ENCODE measurements at regions not wholly inside any gene's neighbourhood (a gene's known extent, or its start where the extent isn't known, plus 50 kb on each side); places are given as distances from the start of the nearest gene placed in this dataset.

- Histone ChIP-seq H2AFZ (ENCODE audit: low read depth, low read length) (no peak overlapping the region), H3K4me1 (ENCODE audit: control insufficient read depth, extremely low read depth, insufficient read depth, low read length) (no peaks in the 10 kb centered on the region), H3K27me3 (ENCODE audit: control insufficient read depth in 2 of 2, insufficient read depth in 2 of 2, low read length in 2 of 2) (no peaks in the 10 kb centered on the region), H3K79me2 (ENCODE audit: control insufficient read depth, insufficient read depth, low read length) (no peaks in the 10 kb centered on the region), H3K9me3 (replicated peaks; ENCODE audit: control insufficient read depth, insufficient read depth, low read length) (no peaks in the 10 kb centered on the region), H3K4me2 (ENCODE audit: insufficient read depth, low read length) (no peak overlapping the region), H3K9ac (replicated peaks; ENCODE audit: extremely low read depth, insufficient read depth, low read length) (no peak overlapping the region), H3K27ac (ENCODE audit: insufficient read depth, low read depth, low read length) (no peak overlapping the region), H3K9me1 (replicated peaks; ENCODE audit: control insufficient read depth, extremely low read depth, insufficient read depth, low read length) (no peaks in the 10 kb centered on the region), H3K36me3 (ENCODE audit: control insufficient read depth in 2 of 2, extremely low read depth in 1 of 2, insufficient read depth in 2 of 2, low read length in 2 of 2) (no peaks in the 10 kb centered on the region), H3K4me3 (replicated peaks in 1 of 3; ENCODE audit: insufficient read depth in 1 of 3, low read depth in 1 of 3, low read length in 3 of 3) (no peak overlapping the region), H4K20me1 (replicated peaks; ENCODE audit: control insufficient read depth, extremely low read depth, insufficient read depth, low read length) (no peaks in the 10 kb centered on the region)
- FAIRE-seq (no peak), DNase-seq (ENCODE audit: low read depth, low spot score) (no peak)
- intact Hi-C loops (cut with micrococcal nuclease) (no loop called here), dilution Hi-C loops (cut with MboI; ENCODE audit: extremely low pct_ligation_motif_present, low sequenced_read_pairs) (no loop called here)
- ChIA-PET CTCF (interaction anchor here (1.9 kb wide), 1 partner anchor 227 kb away, joined by 6 read pairs; no protein-coding TSS in a partner anchor), POLR2A (no interaction called here)
- no peak for TF ChIP-seq GATA2 (IDR thresholded peaks at IDR 0.05; ENCODE audit: insufficient read depth, insufficient read length, low read depth, low read length)
- no peak for TF ChIP-seq CTCF (IDR thresholded peaks at IDR 0.05; ENCODE audit: extremely low read depth in 1 of 2, insufficient read depth in 1 of 2, low read depth in 1 of 2, low read length in 2 of 2)
- BruUV-seq (replicated peaks): no TSS peak
Measured at GRCh38 chr2:9100080-9100876, 96.8 kb upstream of the MBOAT2 start.

GRCh38 chr2:9099341-9099751 is 95.9 kb upstream of the MBOAT2 start:
- H3K4me3 ChIP-seq (replicated peaks in 1 of 3; ENCODE audit: insufficient read depth in 1 of 3, low read depth in 1 of 3, low read length in 3 of 3): no peak overlapping the region
- CTCF ChIA-PET: interaction anchor here (1.9 kb wide), 1 partner anchor 226 kb away, joined by 6 read pairs; no protein-coding TSS in a partner anchor
- H2AFZ ChIP-seq (ENCODE audit: low read depth, low read length): peak overlapping the region; percentile 32
- no peaks in the 10 kb centered on the region for H4K20me1 ChIP-seq (replicated peaks; ENCODE audit: control insufficient read depth, extremely low read depth, insufficient read depth, low read length)
- dilution Hi-C loops (cut with MboI; ENCODE audit: extremely low pct_ligation_motif_present, low sequenced_read_pairs): no loop called here
- H3K4me1 ChIP-seq (ENCODE audit: control insufficient read depth, extremely low read depth, insufficient read depth, low read length): no peaks in the 10 kb centered on the region
- H3K27ac ChIP-seq (ENCODE audit: insufficient read depth, low read depth, low read length): no peak overlapping the region
- no peak overlapping the region for H3K9ac ChIP-seq (replicated peaks; ENCODE audit: extremely low read depth, insufficient read depth, low read length)
- H3K79me2 ChIP-seq (ENCODE audit: control insufficient read depth, insufficient read depth, low read length): no peaks in the 10 kb centered on the region
- no peaks in the 10 kb centered on the region for H3K9me1 ChIP-seq (replicated peaks; ENCODE audit: control insufficient read depth, extremely low read depth, insufficient read depth, low read length)
- DNase-seq (ENCODE audit: low read depth, low spot score) (no peak), FAIRE-seq (no peak)
- intact Hi-C loops (cut with micrococcal nuclease): no loop called here
- H3K9me3 ChIP-seq (replicated peaks; ENCODE audit: control insufficient read depth, insufficient read depth, low read length): no peaks in the 10 kb centered on the region
- H3K4me2 ChIP-seq (ENCODE audit: insufficient read depth, low read length): no peak overlapping the region
- TF ChIP-seq MAX (IDR thresholded peaks at IDR 0.05; ENCODE audit: insufficient read depth, insufficient read length) (no peak), POLR2A (IDR thresholded peaks at IDR 0.05; ENCODE audit: low read depth, low read length) (no peak), CTCF (IDR thresholded peaks at IDR 0.05; ENCODE audit: extremely low read depth in 1 of 2, insufficient read depth in 1 of 2, low read depth in 1 of 2, low read length in 2 of 2) (no peak), GATA2 (IDR thresholded peaks at IDR 0.05; ENCODE audit: insufficient read depth, insufficient read length, low read depth, low read length) (no peak)
- no TSS peak for BruUV-seq (replicated peaks)
- H3K27me3 ChIP-seq (ENCODE audit: control insufficient read depth in 2 of 2, insufficient read depth in 2 of 2, low read length in 2 of 2): no peaks in the 10 kb centered on the region
- H3K36me3 ChIP-seq (ENCODE audit: control insufficient read depth in 2 of 2, extremely low read depth in 1 of 2, insufficient read depth in 2 of 2, low read length in 2 of 2): no peaks in the 10 kb centered on the region
- POLR2A ChIA-PET: no interaction called here
